BJ (cell line): ENCODE measurements at regions not wholly inside any gene's neighbourhood (a gene's known extent, or its start where the extent isn't known, plus 50 kb on each side); places are given as distances from the start of the nearest gene placed in this dataset.

ENCODE experiments used
- CTCF ChIA-PET: fragments of 350-600 bp; formaldehyde crosslinking; extraction: SDS; loops from one replicate; lab custom pipeline; 2021; ENCODE audit warnings: antibody characterized with exemption, inconsistent platforms; lab: Yijun Ruan, JAX
- POLR2A ChIA-PET: fragments of 300-600 bp; sonication (Branson Sonifier 250); formaldehyde crosslinking; extraction: SDS; loops from one replicate; lab custom pipeline; 2021; ENCODE audit warnings: antibody characterized with exemption; lab: Charles Lee
- DNase-seq: peaks from one replicate; pipeline ENCODE4 v3.0.0-alpha.2; 2011; ENCODE audit warnings: low read depth
- H3K27me3 ChIP-seq: 2 replicates; pipeline ENCODE4 v1.6.0; 2011; ENCODE audit warnings: low read length; ENCODE audit not compliant: control insufficient read depth, insufficient read depth
- H3K36me3 ChIP-seq: 2 replicates; pipeline ENCODE4 v1.5.1; 2011; ENCODE audit warnings: low read length; ENCODE audit not compliant: control insufficient read depth, insufficient read depth
- H3K4me3 ChIP-seq: 2 replicates; pipeline ENCODE4 v1.5.1; 2011; ENCODE audit warnings: low read depth, mild to moderate bottlenecking, control low read depth, low read length
- CTCF ChIP-seq: IDR thresholded peaks from 2 replicates; pipeline ENCODE4 v1.5.1; 2011; ENCODE audit warnings: low read depth, mild to moderate bottlenecking, control low read depth, inconsistent platforms, low read length, moderate library complexity; ENCODE audit not compliant: insufficient read depth

GRCh38 chr3:64464955-64465354 is 222.8 kb downstream of the ADAMTS9 start:
- ChIA-PET CTCF (interaction anchor here (0.6 to 3.1 kb wide), 8 partner anchors 9 to 441 kb away, joined by 3 to 20 read pairs (median 10); partner anchors contain the start of gene PSMD6), POLR2A (no interaction called here)
- TF ChIP-seq CTCF = no peak
- peaks cover 11% of the 10 kb centered on the region for H3K27me3 ChIP-seq
- H3K4me3 ChIP-seq = no peak overlapping the region
- no peaks in the 10 kb centered on the region for H3K36me3 ChIP-seq
- no peak for DNase-seq

DNA sequence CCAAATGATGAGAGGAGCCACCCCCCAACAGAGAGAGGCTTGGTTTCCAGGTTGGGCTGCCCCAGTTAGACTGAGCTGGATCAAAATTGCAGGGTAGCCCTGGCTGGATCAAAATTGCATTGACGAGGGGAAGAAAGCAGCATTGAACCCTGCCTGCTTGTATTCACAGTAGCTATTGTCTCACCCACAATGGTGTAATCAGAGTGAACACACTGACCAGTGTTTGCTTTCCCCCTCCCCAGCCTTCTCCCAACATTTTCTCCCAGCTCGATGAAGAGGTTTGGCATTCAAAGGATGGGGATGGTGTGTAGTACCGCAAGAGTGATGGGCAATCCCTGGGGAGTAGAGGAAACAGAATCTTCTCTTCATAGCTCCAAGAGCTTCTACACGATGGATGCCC is 223.8 kb downstream of the ADAMTS9 start:
- CTCF ChIA-PET = interaction anchor here (0.8 to 3.1 kb wide), 14 partner anchors 9 to 456 kb away, joined by 3 to 20 read pairs (median 4); partner anchors contain the start of genes PRICKLE2 and PSMD6

DNA sequence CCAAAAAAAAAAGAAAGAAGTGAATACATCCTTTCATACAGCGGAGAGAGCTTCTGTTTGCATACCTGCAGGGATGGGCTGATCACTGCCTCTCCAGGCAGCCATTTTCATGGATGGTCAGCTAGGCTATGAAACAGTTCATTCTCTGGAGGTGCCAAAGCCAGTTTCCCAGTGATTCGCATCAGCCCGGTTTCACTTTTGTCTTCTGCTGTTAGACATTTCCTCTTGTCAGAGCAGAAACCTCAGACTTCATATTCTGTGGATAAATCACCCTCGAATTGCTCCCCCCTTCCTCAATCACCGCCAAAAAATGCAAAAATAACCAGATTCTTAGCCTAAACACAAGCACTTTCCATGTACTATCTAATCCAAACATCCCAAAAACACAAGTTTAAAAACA is 225.6 kb downstream of the ADAMTS9 start:
- peak overlapping the region; percentile 6; the same call in 1 of the 2 replicates for H3K4me3 ChIP-seq
- ChIA-PET CTCF (interaction anchor here (0.7 to 2.9 kb wide), 7 partner anchors 12 to 439 kb away, joined by 3 to 18 read pairs (median 4); partner anchors contain the start of gene PSMD6), POLR2A (interaction anchor here (0.6 kb wide), 1 partner anchor 1666 kb away, joined by 3 read pairs; no protein-coding TSS in a partner anchor)
- peaks cover 9% of the 10 kb centered on the region for H3K27me3 ChIP-seq
- DNase-seq = peak; percentile 62
- TF ChIP-seq CTCF = no peak
- no peaks in the 10 kb centered on the region for H3K36me3 ChIP-seq

More for the DNA sequence above, 223.8 kb downstream of the ADAMTS9 start:
- POLR2A ChIA-PET = no interaction called here
- Histone ChIP-seq H3K4me3 (no peak overlapping the region), H3K27me3 (peaks cover 11% of the 10 kb centered on the region), H3K36me3 (no peaks in the 10 kb centered on the region)
- DNase-seq = no peak
- no peak for TF ChIP-seq CTCF

- Histone ChIP-seq H3K4me3 (no peak overlapping the region), H3K36me3 (no peaks in the 10 kb centered on the region), H3K27me3 (peaks cover 13% of the 10 kb centered on the region)
- POLR2A ChIA-PET = no interaction called here
- TF ChIP-seq CTCF = no peak
- peak; percentile 76 for DNase-seq
- CTCF ChIA-PET = interaction anchor here (0.6 kb wide), 1 partner anchor 732 kb away, joined by 3 read pairs; no protein-coding TSS in a partner anchor
Observed at GRCh38 chr3:64460877-64461276, 226.9 kb downstream of the ADAMTS9 start.

DNA sequence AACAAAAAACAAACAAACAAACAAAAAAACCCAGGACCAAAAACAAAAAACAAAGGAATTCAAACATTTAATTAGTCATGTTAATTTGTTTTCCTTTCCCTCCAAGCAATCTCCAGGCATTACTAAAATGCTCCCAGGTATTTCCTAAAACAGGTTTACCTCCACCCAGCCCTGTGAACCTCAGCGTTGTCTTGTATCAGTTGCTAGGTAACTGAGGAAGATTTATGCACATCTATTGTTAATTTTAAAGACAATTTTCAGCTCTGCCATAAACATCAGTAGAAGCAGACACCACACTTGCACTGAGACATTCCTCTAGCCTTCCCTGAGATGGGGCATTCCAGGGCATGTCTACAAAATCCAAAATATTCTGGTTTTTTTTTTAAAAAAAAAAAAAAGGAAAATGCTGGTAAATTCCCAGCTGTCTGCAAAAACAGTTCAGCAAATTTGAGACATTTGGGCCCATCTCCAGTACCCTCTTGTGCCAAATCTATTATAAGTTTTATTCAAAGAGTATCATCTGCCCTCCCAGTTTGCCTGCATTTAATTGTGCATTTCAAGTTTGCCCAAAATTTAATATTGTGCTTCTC is 227.6 kb downstream of the ADAMTS9 start:
- POLR2A ChIA-PET = no interaction called here
- CTCF ChIA-PET = interaction anchor here (0.6 kb wide), 1 partner anchor 732 kb away, joined by 3 read pairs; no protein-coding TSS in a partner anchor
- no peaks in the 10 kb centered on the region for H3K36me3 ChIP-seq
- DNase-seq = no peak
- H3K27me3 ChIP-seq = peaks cover 10% of the 10 kb centered on the region
- TF ChIP-seq CTCF = no peak
- no peak overlapping the region for H3K4me3 ChIP-seq
